ENCODE measurements at regions not wholly inside any gene's neighbourhood (a gene's known extent, or its start where the extent isn't known, plus 50 kb on each side); places are given as distances from the start of the nearest gene placed in this dataset.

DNA sequence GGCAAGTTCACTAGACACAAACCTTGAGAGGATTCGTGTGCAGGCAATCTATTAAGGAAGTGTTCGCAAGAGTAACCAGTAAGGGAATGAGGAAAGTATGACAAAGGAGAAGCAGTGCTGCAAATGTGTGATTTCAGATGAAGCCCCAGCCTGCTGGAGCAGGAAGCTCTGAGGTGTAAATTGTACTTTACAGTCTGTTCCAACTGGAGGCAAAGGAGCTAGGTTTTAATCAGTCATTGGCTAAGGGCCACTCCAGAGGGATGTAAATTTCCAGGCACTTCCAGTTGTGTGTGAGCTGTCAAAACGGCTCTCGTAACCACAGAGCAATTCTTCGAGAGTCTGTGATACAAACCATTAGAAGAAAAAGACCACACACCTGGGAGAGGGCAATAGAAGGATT is 359.5 kb upstream of the FAM98A start:
- TF ChIP-seq, protein P1, sequence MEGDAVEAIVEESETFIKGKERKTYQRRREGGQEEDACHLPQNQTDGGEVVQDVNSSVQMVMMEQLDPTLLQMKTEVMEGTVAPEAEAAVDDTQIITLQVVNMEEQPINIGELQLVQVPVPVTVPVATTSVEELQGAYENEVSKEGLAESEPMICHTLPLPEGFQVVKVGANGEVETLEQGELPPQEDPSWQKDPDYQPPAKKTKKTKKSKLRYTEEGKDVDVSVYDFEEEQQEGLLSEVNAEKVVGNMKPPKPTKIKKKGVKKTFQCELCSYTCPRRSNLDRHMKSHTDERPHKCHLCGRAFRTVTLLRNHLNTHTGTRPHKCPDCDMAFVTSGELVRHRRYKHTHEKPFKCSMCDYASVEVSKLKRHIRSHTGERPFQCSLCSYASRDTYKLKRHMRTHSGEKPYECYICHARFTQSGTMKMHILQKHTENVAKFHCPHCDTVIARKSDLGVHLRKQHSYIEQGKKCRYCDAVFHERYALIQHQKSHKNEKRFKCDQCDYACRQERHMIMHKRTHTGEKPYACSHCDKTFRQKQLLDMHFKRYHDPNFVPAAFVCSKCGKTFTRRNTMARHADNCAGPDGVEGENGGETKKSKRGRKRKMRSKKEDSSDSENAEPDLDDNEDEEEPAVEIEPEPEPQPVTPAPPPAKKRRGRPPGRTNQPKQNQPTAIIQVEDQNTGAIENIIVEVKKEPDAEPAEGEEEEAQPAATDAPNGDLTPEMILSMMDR (IDR thresholded peaks at IDR 0.05; ENCODE audit: low read depth, low read length) = no peak
- DNase-seq (ENCODE audit: extremely low read depth, low read depth) = no peak

DNA sequence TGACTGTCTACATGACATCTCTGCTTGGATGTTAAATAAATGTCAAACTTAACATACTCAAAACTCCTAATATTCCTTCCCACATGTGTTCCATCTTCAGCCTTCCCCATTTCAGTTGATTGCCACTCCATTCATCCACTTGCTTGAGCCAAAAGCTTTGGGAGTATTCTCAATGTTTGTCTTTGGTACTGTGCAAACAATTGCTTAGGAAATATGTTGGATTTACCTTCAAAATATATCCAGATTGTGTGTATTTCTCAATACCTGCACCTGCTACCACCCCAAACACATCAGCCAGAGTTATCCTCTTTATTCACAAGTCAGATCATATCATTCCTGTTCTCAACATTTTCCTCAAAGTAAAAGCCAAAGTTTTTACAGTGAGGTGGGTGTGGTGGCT is 350.3 kb upstream of the FAM98A start:
- TF ChIP-seq, protein P1 (IDR thresholded peaks at IDR 0.05; ENCODE audit: low read depth, low read length) = no peak

DNA sequence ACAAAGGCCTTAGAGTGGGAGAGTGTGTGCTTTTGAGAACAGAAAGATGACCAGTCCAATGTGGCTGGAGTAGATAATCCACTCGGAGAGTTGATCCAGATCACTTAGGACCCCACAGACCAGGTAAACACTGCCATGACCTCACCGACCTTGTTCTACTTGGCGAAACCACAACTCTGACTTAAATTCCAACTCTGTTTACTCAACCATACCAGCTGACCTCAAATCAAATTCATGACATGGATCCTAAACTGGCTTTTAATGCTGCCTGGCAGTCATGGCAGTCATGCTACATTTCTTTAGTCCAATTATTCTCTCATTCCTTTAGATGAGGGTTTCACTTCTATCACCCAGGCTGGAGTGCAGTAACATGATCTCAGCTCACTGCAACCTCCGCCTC is 347.1 kb upstream of the FAM98A start:
- TF ChIP-seq, protein P1 (IDR thresholded peaks at IDR 0.05; ENCODE audit: low read depth, low read length) = no peak
- no peak for DNase-seq (ENCODE audit: extremely low read depth, low read depth)

More for the DNA sequence above, 350.3 kb upstream of the FAM98A start:
- DNase-seq (ENCODE audit: extremely low read depth, low read depth) = no peak

DNA sequence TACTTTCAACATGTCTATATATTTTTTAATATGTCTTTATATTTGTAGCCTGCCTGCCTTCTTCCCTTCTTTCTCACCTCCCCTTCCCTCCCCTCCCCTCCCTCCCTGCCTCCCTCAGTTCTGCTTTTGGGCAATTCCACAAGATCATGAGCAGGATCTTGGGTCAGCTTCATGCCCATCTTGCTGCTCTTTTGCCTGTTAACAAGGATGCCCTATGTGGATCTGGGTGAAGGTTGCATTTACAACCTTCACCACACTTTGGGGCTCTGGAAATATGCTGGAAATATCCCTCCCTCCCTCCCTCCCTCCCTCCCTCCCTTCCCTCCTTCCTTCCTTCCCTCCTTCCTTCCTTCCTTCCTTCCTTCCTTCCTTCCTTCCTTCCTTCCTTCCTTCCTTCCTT is 334.1 kb upstream of the FAM98A start:
- TF ChIP-seq, protein P1 (IDR thresholded peaks at IDR 0.05; ENCODE audit: low read depth, low read length) = no peak
- no peak for DNase-seq (ENCODE audit: extremely low read depth, low read depth)

DNA sequence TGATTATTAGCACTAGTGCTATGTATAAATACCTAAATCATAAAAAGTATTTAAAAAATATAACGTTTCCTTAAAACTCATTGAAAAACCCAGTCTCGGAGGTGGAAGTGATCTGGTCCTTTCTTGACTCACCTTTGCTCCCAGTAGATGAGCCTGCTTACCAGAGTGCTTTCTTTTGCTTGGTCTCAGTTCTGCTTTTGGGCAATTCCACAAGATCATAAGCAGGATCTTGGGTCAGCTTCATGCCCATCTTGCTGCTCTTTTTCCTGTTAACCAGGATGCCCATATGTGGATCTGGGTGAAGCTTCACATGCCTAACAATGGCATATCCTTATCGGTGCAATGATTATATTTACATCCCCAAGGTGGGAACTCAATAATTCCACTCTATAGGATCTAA is 332.1 kb upstream of the FAM98A start:
- DNase-seq (ENCODE audit: extremely low read depth, low read depth) = no peak
- TF ChIP-seq, protein P1 (IDR thresholded peaks at IDR 0.05; ENCODE audit: low read depth, low read length) = no peak

DNA sequence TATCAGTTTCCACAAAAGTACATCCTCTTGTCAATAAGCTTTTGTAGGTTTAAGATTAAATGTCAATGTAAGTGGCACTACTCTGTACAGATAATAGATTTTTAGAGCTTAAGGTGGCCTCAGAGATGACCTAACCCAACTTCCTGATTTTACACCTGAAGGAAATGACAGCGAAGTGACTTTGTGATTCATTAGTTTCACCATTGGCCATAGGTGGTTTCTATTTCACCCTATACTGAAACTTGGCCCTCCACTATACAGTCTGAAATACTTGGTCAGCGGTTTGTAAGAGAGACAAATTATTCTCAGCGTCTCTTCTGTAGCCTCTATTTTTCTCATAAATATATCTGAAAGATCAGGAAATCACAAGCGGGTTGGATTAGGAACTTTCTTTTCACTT is 330.4 kb upstream of the FAM98A start:
- TF ChIP-seq, protein P1 (IDR thresholded peaks at IDR 0.05; ENCODE audit: low read depth, low read length) = no peak
- DNase-seq (ENCODE audit: extremely low read depth, low read depth) = no peak

DNA sequence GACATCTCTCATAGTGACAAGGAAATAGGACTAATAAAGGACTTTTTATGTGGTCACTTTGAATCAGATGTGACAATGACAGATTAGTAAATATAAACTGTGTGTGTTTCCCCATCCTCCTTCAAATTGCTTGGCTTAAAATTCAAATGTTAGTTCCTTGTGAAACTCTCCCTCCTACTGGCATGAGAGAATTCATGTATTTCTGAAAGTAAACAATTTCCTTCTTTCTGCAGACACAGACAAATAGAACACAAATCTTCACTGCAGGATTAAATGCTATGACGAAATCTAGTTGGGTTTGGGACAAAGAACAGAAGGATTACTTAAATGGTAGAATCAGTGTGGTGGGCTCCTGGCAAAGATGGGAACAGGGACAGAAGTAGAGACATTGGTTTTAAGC is 328.7 kb upstream of the FAM98A start:
- DNase-seq (ENCODE audit: extremely low read depth, low read depth) = no peak
- TF ChIP-seq, protein P1 (IDR thresholded peaks at IDR 0.05; ENCODE audit: low read depth, low read length) = no peak
